Activated B cell treated with CpG ODN at 0.5 μM for 24 hours (primary cell): ENCODE measurements at regions not wholly inside any gene's neighbourhood (a gene's known extent, or its start where the extent isn't known, plus 50 kb on each side); places are given as distances from the start of the nearest gene placed in this dataset.
"Not testable (repeated sequence)": the region's sequence is repeated elsewhere in the genome, so short reads cannot be mapped to it uniquely, and the experiment has no call there.

Source experiments
- ATAC-seq: fragments of 200-7000 bp; cut with Tn5 transposase; one replicate; pipeline ENCODE4 v1.10.0; 2021; ENCODE audit warnings: low read depth, mild to moderate bottlenecking, moderate library complexity
- CTCF ChIA-PET: fragments of 350-600 bp; sonication (Branson Sonifier 250); formaldehyde crosslinking; loops from one replicate; lab custom pipeline; 2021; ENCODE audit warnings: antibody characterized with exemption; lab: Charles Lee
- POLR2A ChIA-PET: fragments of 350-600 bp; sonication (Branson Sonifier 250); formaldehyde crosslinking; loops from one replicate; lab custom pipeline; 2021; ENCODE audit warnings: antibody characterized with exemption; lab: Charles Lee
- DNase-seq: peaks from one replicate; pipeline ENCODE4 v3.0.0; 2022
- H3K27ac Mint-ChIP-seq: one replicate; pipeline ENCODE4 v1.8.0; 2020; ENCODE audit warnings: mixed read lengths
- H3K27me3 Mint-ChIP-seq: one replicate; pipeline ENCODE4 v1.8.0; 2021; ENCODE audit warnings: mixed read lengths
- H3K36me3 Mint-ChIP-seq: one replicate; pipeline ENCODE4 v1.8.0; 2021; ENCODE audit warnings: low read depth, mixed read lengths
- H3K4me1 Mint-ChIP-seq: one replicate; pipeline ENCODE4 v1.8.0; 2021; ENCODE audit warnings: mixed read lengths
- H3K4me3 Mint-ChIP-seq: one replicate; pipeline ENCODE4 v1.8.0; 2020; ENCODE audit warnings: mild to moderate bottlenecking, mixed read lengths
- H3K9me3 Mint-ChIP-seq: one replicate; pipeline ENCODE4 v1.8.0; 2020; ENCODE audit warnings: mixed read lengths
- CTCF ChIP-seq: fragments of 200-600 bp; IDR thresholded peaks from one replicate; pipeline ENCODE4 v1.8.0; 2022; ENCODE audit warnings: antibody characterized with exemption, mild to moderate bottlenecking
- intact Hi-C: fragments of 100-400 bp; cut with micrococcal nuclease; formaldehyde crosslinking; loops from one replicate; pipeline ENCODE4 v1.15.1; 2024

- TF ChIP-seq CTCF = no peak
- no peaks in the 10 kb centered on the region for H3K4me1 Mint-ChIP-seq
- H3K36me3 Mint-ChIP-seq = no peaks in the 10 kb centered on the region
- peaks cover 4% of the 10 kb centered on the region for H3K9me3 Mint-ChIP-seq
- ChIA-PET CTCF (no interaction called here), POLR2A (no interaction called here)
- H3K4me3 Mint-ChIP-seq = no peak overlapping the region
- no peak overlapping the region for H3K27ac Mint-ChIP-seq
- intact Hi-C loops = no loop called here
- DNase-seq (no peak), ATAC-seq (no peak)
- no peaks in the 10 kb centered on the region for H3K27me3 Mint-ChIP-seq
Measured at GRCh38 chr3:139185527-139185926, 140.8 kb upstream of the PRR23C start.

GRCh38 chr3:139187154-139187553 is 142.5 kb upstream of the PRR23C start:
- ChIA-PET CTCF (no interaction called here), POLR2A (no interaction called here)
- H3K27me3 Mint-ChIP-seq = no peaks in the 10 kb centered on the region
- no peaks in the 10 kb centered on the region for H3K36me3 Mint-ChIP-seq
- DNase-seq = no peak
- intact Hi-C loops = no loop called here
- H3K27ac Mint-ChIP-seq = no peak overlapping the region
- no peaks in the 10 kb centered on the region for H3K9me3 Mint-ChIP-seq
- ATAC-seq = no peak
- TF ChIP-seq CTCF = no peak
- no peak overlapping the region for H3K4me3 Mint-ChIP-seq
- no peaks in the 10 kb centered on the region for H3K4me1 Mint-ChIP-seq

- H3K4me3 Mint-ChIP-seq = no peak overlapping the region
- CTCF ChIA-PET = no interaction called here
- TF ChIP-seq CTCF = no peak
- H3K27ac Mint-ChIP-seq = no peak overlapping the region
- H3K4me1 Mint-ChIP-seq = no peaks in the 10 kb centered on the region
- no peaks in the 10 kb centered on the region for H3K27me3 Mint-ChIP-seq
- intact Hi-C loops = no loop called here
- ATAC-seq (no peak), DNase-seq (no peak)
- POLR2A ChIA-PET = no interaction called here
- no peaks in the 10 kb centered on the region for H3K9me3 Mint-ChIP-seq
- H3K36me3 Mint-ChIP-seq = no peaks in the 10 kb centered on the region
Measured at GRCh38 chr3:139187648-139188047, 143.0 kb upstream of the PRR23C start.

GRCh38 chr3:139189943-139190342 is 145.3 kb upstream of the PRR23C start:
- ChIA-PET POLR2A (no interaction called here), CTCF (no interaction called here)
- Mint-ChIP-seq H3K27me3 (no peaks in the 10 kb centered on the region), H3K4me3 (no peak overlapping the region), H3K27ac (no peak overlapping the region), H3K4me1 (no peaks in the 10 kb centered on the region), H3K36me3 (no peaks in the 10 kb centered on the region), H3K9me3 (no peaks in the 10 kb centered on the region)
- no peak for TF ChIP-seq CTCF
- intact Hi-C loops = no loop called here
- ATAC-seq (no peak), DNase-seq (no peak)

- H3K27ac Mint-ChIP-seq, DNase-seq, H3K4me3 Mint-ChIP-seq, POLR2A ChIA-PET, H3K27me3 Mint-ChIP-seq, H3K9me3 Mint-ChIP-seq, intact Hi-C loops, H3K4me1 Mint-ChIP-seq, CTCF ChIA-PET, ATAC-seq, H3K36me3 Mint-ChIP-seq: not testable (repeated sequence)
Measured at GRCh38 chr3:139194421-139194820, 149.4 kb upstream of the MRPS22 start.

- H3K9me3 Mint-ChIP-seq, H3K4me1 Mint-ChIP-seq, H3K27ac Mint-ChIP-seq, POLR2A ChIA-PET, H3K4me3 Mint-ChIP-seq, CTCF ChIA-PET, intact Hi-C loops, DNase-seq, H3K36me3 Mint-ChIP-seq, H3K27me3 Mint-ChIP-seq, ATAC-seq: not testable (repeated sequence)
Measured at GRCh38 chr3:139196146-139196545, 147.7 kb upstream of the MRPS22 start.
